ENCODE measurements at regions not wholly inside any gene's neighbourhood (a gene's known extent, or its start where the extent isn't known, plus 50 kb on each side); places are given as distances from the start of the nearest gene placed in this dataset.

GRCh38 chr2:458425-458815, 170.5 kb upstream of the ALKAL2 start:
- TF ChIP-seq CTCF (IDR thresholded peaks at IDR 0.05 in 4 of 5, conservative IDR thresholded peaks at IDR 0.05 in 1 of 5), result no peak
- no peak for TF ChIP-seq POLR2A (IDR thresholded peaks at IDR 0.05)

Data from gastrocnemius medialis (tissue), 4 donors.